Ecto neural progenitor cell (in vitro differentiated cells): ENCODE measurements at regions not wholly inside any gene's neighbourhood (a gene's known extent, or its start where the extent isn't known, plus 50 kb on each side); places are given as distances from the start of the nearest gene placed in this dataset.
"Not testable (repeated sequence)": the region's sequence is repeated elsewhere in the genome, so short reads cannot be mapped to it uniquely, and the experiment has no call there.

Experiments used
- DNase-seq: peaks from one replicate; pipeline ENCODE4 v3.0.0-alpha.2; 2018; ENCODE audit warnings: low spot score

GRCh38 chr1:217921126-217921904, 290.2 kb downstream of the SPATA17 start:
- DNase-seq, result no peak

- DNase-seq, result peak; percentile 49
Measured at GRCh38 chr1:217924924-217925323, 293.8 kb downstream of the SPATA17 start.

GRCh38 chr1:217929213-217929885, 298.2 kb downstream of the SPATA17 start:
- no peak for DNase-seq

DNA sequence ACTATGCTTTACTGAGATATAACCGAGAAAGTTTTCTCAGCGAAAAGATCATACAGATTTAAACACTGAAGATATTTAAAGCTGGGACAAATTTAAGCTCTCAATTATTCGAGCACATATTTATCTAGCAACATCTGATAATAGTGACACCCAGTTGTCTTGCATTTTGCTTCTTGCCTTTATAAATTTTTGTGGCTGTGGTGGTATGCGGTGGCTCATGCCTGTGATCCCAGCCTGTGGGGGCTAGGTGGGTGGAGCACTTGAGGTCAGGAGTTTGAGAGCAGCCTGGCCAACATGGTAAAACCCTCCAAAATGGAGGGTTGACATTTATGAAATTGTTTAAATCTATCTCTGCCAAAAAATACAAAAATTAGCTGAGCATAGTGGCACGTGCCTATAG, 312.2 kb downstream of the SPATA17 start:
- no peak for DNase-seq

DNA sequence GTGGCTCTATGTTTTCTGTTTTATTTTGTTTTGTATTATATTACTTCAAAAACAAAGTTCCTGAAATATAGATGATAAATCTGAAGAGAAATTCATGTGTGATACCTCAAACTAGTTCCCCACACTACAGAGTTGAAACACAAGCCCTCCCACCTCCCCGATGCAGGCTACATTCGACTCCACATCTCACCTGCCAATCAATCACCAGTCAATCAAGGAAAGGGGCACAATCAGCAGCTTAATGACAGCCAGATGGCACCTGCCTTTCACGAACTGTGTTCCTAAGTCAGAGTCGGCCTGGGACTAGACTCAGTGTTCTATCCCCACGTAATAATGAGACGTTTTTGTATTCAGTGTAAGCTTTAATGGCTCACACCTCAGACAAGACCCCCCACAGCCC, 313.4 kb downstream of the SPATA17 start:
- no peak for DNase-seq

GRCh38 chr1:217946511-217946910, 315.4 kb downstream of the SPATA17 start:
- no peak for DNase-seq

DNA sequence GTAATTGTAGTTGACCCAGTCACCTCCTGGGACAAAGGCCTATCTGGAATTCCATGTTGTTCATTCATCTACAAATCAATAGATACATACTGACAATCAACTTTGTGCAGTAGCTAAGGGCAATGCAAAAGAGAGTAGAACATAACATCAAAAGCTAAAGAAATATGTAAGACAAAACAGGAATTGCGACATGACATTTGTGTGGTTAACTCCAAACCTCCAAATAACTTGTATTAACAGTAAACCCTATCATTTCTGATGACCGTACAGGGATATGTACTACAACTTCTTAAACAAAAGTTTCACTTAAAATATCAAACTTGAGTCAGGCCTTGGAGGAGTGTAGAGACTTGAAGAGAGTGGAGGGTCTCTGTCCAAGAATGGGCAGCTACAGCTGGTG, 317.6 kb downstream of the SPATA17 start:
- DNase-seq, result no peak

DNA sequence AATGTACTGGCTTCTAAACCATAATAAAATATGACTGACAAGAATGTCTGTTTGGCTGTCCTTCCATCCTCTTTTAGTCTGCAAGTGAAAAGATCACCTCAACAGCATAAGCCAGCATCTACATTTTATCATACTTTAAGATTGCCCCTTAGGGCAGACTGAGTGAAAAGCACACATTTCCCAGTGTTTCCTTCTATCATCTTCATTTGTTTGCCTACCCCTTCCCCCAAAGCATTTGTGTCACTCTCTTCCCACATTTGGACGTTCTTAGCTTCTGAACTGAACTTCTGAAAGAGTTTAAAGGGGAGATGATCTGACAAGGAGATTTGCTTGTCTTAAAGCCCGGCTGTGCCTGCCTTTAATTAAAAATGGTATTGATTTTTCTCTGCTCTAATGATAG, 322.2 kb downstream of the SPATA17 start:
- no peak for DNase-seq

DNA sequence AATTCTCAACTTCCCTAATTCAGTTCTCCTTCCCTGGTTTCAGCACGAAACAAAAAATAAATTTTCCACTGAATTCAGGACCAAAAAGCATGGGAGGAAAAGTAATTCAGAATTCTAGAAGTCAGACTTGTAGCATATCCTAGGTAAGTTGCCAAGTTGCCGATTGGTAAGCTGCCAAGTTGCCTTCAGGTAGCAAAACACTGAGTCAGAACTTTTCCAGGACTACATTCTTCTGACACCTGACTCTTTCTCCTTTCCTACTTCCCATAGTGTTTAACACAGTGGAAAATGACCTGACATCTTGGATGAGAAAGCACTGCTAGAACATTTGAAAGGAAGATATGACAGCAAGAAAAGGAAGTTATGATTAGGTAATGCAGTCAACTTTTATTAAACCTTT, 322.8 kb downstream of the SPATA17 start:
- no peak for DNase-seq

GRCh38 chr1:217955723-217956122, 324.6 kb downstream of the SPATA17 start:
- DNase-seq, result no peak

DNA sequence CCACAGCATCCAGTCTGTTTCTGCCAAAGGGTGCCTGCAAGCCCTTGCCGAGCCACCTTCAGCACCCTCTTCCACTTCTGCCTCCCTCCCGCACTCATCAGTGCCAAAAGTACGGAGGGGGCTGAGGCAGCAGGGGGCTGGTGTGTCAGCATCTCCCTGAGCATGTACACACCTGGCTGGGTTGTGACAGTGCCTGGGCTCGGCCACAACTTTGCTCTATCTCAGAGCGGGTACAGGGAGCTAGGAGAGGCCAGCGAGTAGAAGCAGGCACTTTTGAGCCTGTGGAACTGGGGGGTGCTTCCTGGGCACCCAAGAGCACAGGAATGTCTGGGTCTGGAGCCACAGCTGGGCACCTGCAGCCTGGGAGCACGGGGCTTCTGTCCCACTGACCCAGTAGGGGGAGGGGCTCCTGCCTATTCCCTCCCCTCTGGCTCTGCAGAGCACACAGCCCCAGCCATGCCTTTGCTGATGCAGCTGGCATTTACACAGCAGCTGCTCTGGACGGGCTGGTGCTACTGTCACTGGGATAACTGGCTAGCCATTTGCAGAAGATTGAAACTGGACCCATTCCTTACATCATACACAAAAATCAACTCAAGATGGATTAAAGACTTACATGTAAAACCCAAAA, 319.8 kb upstream of the RRP15 start:
- no peak for DNase-seq

- no peak for DNase-seq
Measured at GRCh38 chr1:217968085-217968484, 317.0 kb upstream of the RRP15 start.

GRCh38 chr1:217969428-217969827, 315.7 kb upstream of the RRP15 start:
- DNase-seq, result no peak

GRCh38 chr1:217977943-217978342, 307.1 kb upstream of the RRP15 start:
- DNase-seq, result no peak

GRCh38 chr1:217981430-217981829, 303.7 kb upstream of the RRP15 start:
- DNase-seq, result no peak

- DNase-seq, result no peak
Measured at GRCh38 chr1:217982331-217983050, 302.6 kb upstream of the RRP15 start.

- DNase-seq, result no peak
Measured at GRCh38 chr1:217983051-217983375, 302.1 kb upstream of the RRP15 start.

GRCh38 chr1:217985641-217986040, 299.5 kb upstream of the RRP15 start:
- no peak for DNase-seq

- no peak for DNase-seq
Measured at GRCh38 chr1:217989510-217989909, 295.6 kb upstream of the RRP15 start.

GRCh38 chr1:217993439-217993838, 291.7 kb upstream of the RRP15 start:
- no peak for DNase-seq

DNA sequence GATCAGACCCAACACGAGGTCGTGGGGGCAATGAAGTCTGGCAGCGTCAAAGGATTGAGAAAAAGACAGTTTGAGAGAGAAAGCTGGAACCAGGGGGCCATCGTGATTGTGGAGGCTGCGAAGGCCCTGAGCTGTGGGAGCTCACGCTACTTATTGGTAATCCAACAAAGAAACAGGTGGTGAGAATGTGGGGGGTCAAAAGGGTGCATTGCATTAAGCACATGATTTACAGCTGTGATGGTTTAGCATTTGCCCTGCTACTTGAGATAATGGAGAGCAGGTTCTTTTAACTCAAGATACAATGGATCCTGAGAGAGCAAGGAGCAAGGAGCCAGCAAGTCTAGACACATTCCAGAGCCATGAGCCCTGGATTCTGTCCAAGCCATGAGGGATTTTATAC, 276.8 kb upstream of the RRP15 start:
- not testable (repeated sequence) for DNase-seq

DNA sequence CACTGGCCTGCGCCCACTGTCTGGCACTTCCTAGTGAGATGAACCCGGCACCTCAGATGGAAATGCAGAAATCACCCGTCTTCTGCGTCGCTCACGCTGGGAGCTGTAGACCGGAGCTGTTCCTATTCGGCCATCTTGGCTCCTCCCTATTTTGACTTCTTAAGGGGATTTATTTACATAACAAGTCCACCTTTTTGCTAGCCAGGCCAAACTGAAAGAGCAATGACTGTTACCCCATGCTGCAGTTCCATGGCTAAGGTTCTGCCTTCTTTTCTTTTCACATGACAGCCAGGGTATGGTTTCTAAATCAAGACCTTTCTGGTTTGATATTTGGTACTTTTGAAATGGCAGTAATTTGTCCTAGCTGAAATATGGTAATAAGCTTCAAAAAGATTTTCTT, 270.0 kb upstream of the RRP15 start:
- not testable (repeated sequence) for DNase-seq

DNA sequence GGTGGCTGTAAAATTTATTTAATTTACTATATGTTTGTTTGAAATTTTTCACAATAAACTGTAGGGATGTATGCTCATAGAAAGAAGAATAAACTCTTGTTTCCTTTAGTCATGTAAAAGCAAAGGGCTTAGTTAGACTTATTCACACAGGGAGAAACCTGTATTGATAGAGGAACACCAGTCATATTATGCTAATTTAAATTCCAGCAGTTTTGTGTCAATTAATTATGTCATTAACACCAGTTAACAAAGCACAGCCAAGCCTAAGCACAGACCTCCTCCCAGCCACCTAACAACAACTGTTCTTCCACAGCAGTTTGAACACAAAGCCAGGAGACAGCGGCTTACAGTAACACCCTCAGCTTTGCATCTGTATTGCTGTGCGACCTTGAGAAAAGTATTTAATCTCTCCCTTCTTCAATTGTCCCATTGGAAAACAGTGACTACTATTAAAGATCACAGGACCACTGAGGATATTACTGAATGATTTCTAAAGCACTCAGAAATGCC, 260.8 kb upstream of the RRP15 start:
- no peak for DNase-seq
